ENCODE measurements at regions not wholly inside any gene's neighbourhood (a gene's known extent, or its start where the extent isn't known, plus 50 kb on each side); places are given as distances from the start of the nearest gene placed in this dataset.
A peak's percentile ranks its signal among the peaks of the same experiment; 100 is the strongest.

DNA sequence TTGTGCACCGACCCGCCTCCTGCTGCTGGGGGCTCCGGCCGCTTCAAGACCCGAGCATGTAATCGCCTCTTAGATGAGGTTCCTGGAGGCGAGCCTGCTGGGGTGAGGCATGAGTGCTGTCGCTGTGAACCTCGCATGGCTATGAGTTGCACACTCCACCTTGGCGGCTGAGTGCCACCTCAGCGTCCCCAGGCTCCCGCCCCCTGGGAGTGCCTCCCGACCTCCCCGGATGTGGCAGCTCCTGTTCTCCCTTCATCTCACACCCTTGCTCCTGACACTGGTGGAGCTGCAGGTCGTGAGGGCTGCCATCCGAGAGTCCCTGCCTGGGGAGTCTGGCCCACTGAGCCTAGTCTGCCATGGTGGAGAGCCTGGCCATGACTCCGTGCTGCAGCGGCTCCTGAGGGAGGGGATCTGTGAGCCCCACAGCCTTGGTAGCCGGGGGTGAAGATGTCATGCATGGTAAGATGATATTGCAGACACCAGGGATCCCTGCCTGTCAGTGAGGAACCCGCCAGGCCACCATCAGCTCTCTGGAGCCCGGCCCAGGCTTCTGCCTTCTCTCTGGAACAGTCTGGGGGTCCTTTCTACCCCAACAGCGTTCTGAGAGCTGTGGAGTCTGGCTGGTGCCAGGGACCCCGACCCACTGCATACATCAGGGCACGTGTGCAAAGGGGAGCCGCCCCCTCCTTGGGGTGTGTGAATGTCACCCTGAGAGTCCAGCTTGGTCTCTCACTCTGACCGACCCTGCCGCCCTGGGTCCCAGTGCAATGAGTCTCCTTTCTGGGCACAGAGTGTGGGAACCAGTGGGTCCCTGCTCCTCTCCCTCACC is 61.6 kb upstream of the HS6ST1 start:
- 87% methylated on average over 27 of the region's 27 CpGs for WGBS (ENCODE audit: low lambda C conversion rate, missing lambda C conversion rate)
- TF ChIP-seq EZH2 (IDR thresholded peaks at IDR 0.05; ENCODE audit: borderline replicate concordance) (no peak), EZH2phosphoT487 (IDR thresholded peaks at IDR 0.05; ENCODE audit: low read depth, severe bottlenecking, unreplicated experiment) (no peak)
- TF ChIP-seq, protein P1, sequence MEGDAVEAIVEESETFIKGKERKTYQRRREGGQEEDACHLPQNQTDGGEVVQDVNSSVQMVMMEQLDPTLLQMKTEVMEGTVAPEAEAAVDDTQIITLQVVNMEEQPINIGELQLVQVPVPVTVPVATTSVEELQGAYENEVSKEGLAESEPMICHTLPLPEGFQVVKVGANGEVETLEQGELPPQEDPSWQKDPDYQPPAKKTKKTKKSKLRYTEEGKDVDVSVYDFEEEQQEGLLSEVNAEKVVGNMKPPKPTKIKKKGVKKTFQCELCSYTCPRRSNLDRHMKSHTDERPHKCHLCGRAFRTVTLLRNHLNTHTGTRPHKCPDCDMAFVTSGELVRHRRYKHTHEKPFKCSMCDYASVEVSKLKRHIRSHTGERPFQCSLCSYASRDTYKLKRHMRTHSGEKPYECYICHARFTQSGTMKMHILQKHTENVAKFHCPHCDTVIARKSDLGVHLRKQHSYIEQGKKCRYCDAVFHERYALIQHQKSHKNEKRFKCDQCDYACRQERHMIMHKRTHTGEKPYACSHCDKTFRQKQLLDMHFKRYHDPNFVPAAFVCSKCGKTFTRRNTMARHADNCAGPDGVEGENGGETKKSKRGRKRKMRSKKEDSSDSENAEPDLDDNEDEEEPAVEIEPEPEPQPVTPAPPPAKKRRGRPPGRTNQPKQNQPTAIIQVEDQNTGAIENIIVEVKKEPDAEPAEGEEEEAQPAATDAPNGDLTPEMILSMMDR (IDR thresholded peaks at IDR 0.05; ENCODE audit: poor library complexity) = no peak

DNA sequence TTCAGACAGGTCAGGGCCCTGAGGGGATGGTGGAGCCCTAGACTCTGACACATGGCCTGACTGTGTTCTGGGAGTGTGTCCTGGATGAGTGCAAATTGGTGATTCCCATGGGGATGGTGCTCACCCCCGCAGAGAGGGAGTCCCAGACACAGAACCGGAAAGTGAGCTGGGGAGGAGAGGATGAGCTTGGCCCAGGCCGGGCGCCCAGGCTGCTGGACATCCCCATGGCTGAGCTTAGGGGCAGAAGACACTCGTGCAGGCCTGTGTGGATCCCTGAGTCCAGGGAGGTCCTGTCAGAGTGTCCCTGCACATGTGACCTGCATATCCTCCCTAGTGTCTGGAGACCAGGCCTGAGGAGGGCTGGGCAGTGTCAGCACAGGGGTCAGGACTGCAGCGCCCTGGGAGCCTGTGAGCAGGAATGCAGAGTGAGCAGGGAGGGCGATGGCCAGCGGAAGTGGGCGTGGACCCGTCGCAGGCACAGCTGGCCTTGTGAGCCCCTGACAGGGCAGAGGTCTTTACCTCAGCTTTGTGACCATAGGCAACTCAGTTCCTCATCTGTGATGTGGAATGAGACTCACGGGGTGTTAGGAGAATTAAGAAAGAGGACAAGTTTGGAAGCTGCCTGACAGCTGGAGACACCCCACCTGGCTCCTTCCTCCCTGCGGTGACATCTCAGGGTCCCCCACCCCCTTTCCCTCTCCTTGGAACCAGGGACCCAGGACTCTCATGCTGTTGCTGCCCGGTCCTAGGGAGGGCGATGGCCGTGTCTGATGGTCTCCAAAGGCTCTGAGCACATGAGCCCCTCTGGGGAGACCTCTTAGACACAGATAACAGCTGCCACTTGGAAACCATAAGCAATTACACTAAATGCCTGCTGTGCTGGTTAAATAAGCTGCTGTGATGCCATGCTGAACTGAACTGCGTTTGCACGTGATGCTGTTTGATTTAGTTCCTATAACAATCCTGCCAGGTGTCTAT is 62.6 kb upstream of the HS6ST1 start:
- Histone ChIP-seq H3K4me3 (no peak overlapping the region), H3K79me2 (no peaks in the 10 kb centered on the region), H3K4me1 (ENCODE audit: insufficient read depth) (peaks cover 40% of the 10 kb centered on the region), H3K36me3 (replicated peaks; ENCODE audit: insufficient read depth, low read depth) (no peaks in the 10 kb centered on the region), H3K9me2 (replicated peaks; ENCODE audit: insufficient read depth) (no peaks in the 10 kb centered on the region), H3K9me3 (ENCODE audit: low read depth) (no peaks in the 10 kb centered on the region), H4K20me1 (ENCODE audit: insufficient read depth, poor library complexity, severe bottlenecking) (no peaks in the 10 kb centered on the region), H3K4me2 (no peak overlapping the region), H3K27me3 (no peaks in the 10 kb centered on the region), H2AFZ (no peak overlapping the region), H3K27ac (no peak overlapping the region)
- TF ChIP-seq, protein P1 (IDR thresholded peaks at IDR 0.05; ENCODE audit: poor library complexity) = no peak
- no peak for TF ChIP-seq EZH2phosphoT487 (IDR thresholded peaks at IDR 0.05; ENCODE audit: low read depth, severe bottlenecking, unreplicated experiment)
- no peak for DNase-seq (ENCODE audit: low spot score)
- WGBS (ENCODE audit: low lambda C conversion rate, missing lambda C conversion rate) = 65% methylated on average over 18 of the region's 18 CpGs

More for the DNA sequence above, 61.6 kb upstream of the HS6ST1 start:
- peak overlapping the region; percentile 81 for H3K27ac ChIP-seq
- no peaks in the 10 kb centered on the region for H3K9me3 ChIP-seq (ENCODE audit: low read depth)
- no peaks in the 10 kb centered on the region for H3K27me3 ChIP-seq
- no peak overlapping the region for H3K4me2 ChIP-seq
- DNase-seq (ENCODE audit: low spot score) = no peak
- H4K20me1 ChIP-seq (ENCODE audit: insufficient read depth, poor library complexity, severe bottlenecking) = no peaks in the 10 kb centered on the region
- no peak overlapping the region for H3K4me3 ChIP-seq
- peaks cover 48% of the 10 kb centered on the region for H3K4me1 ChIP-seq (ENCODE audit: insufficient read depth)
- H3K9me2 ChIP-seq (replicated peaks; ENCODE audit: insufficient read depth) = no peaks in the 10 kb centered on the region
- no peak overlapping the region for H2AFZ ChIP-seq
- H3K36me3 ChIP-seq (replicated peaks; ENCODE audit: insufficient read depth, low read depth) = no peaks in the 10 kb centered on the region
- no peaks in the 10 kb centered on the region for H3K79me2 ChIP-seq

DNA sequence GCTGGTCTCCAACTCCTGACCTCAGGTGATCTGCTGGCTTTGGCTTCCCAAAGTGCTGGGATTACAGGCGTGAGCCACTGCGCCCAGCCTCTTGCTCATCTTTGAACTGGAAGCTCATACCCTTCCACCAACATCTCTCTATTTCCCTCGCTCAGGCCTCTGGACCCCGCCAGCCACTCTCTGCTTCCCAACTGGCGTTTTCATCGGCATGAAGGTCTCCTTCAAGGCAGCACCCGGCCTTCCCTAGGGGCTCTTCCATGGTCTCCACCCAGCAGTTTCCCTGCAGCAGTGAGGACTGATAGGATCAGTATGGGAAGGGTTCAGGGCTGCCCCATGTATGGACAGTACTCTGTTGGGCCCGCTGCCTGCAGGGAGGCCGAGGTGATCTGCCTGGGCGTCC is 65.8 kb upstream of the HS6ST1 start:
- H3K79me2 ChIP-seq = no peaks in the 10 kb centered on the region
- no peaks in the 10 kb centered on the region for H3K9me3 ChIP-seq (ENCODE audit: low read depth)
- no peak overlapping the region for H3K4me2 ChIP-seq
- no peak overlapping the region for H3K27ac ChIP-seq
- H3K4me3 ChIP-seq = no peak overlapping the region
- WGBS (ENCODE audit: low lambda C conversion rate, missing lambda C conversion rate) = 97% methylated on average over 10 of the region's 10 CpGs
- TF ChIP-seq EZH2phosphoT487 (IDR thresholded peaks at IDR 0.05; ENCODE audit: low read depth, severe bottlenecking, unreplicated experiment) = no peak
- TF ChIP-seq, protein P1 (IDR thresholded peaks at IDR 0.05; ENCODE audit: poor library complexity) = no peak
- TF ChIP-seq EZH2 (IDR thresholded peaks at IDR 0.05; ENCODE audit: borderline replicate concordance) = no peak
- no peak overlapping the region for H2AFZ ChIP-seq
- H3K27me3 ChIP-seq = no peaks in the 10 kb centered on the region
- no peaks in the 10 kb centered on the region for H3K9me2 ChIP-seq (replicated peaks; ENCODE audit: insufficient read depth)
- no peak for DNase-seq (ENCODE audit: low spot score)
- H3K4me1 ChIP-seq (ENCODE audit: insufficient read depth) = peaks cover 27% of the 10 kb centered on the region
- H3K36me3 ChIP-seq (replicated peaks; ENCODE audit: insufficient read depth, low read depth) = no peaks in the 10 kb centered on the region
- no peaks in the 10 kb centered on the region for H4K20me1 ChIP-seq (ENCODE audit: insufficient read depth, poor library complexity, severe bottlenecking)
